CD14-positive monocyte (primary cell): ENCODE measurements at regions not wholly inside any gene's neighbourhood (a gene's known extent, or its start where the extent isn't known, plus 50 kb on each side); places are given as distances from the start of the nearest gene placed in this dataset.

Experiments used
- DNase-seq, 3 donors: peaks; one replicate each; pipeline ENCODE4 v3.0.0-alpha.2; 2011 to 2022
- H2AFZ ChIP-seq: 2 replicates; pipeline ENCODE4 v1.6.0; 2012; ENCODE audit warnings: mild to moderate bottlenecking, low read depth, low read length, inconsistent platforms; ENCODE audit not compliant: insufficient read depth, poor library complexity, severe bottlenecking
- H3K27ac ChIP-seq, 2 donors: 1 replicate in 1 of 2; 2 replicates in 1 of 2; pipeline ENCODE4 v1.5.1; 2012 to 2013; ENCODE audit warnings: low read length in 2 of 2, control low read depth in 1 of 2, inconsistent platforms in 1 of 2, low read depth in 1 of 2, mild to moderate bottlenecking in 1 of 2
- H3K27me3 ChIP-seq, 2 donors: one replicate each; pipeline versions ENCODE4 v1.6.0 to v1.6.1; 2011 to 2013; ENCODE audit warnings: low read length in 2 of 2; ENCODE audit not compliant: control insufficient read depth in 2 of 2, insufficient read depth in 2 of 2
- H3K36me3 ChIP-seq, 2 donors: replicated peaks in 1 of 2; 1 replicate in 1 of 2; 2 replicates in 1 of 2; pipeline versions ENCODE4 v1.5.1 to v1.6.1; 2012 to 2013; ENCODE audit warnings: low read length in 2 of 2, control low read depth in 1 of 2, inconsistent platforms in 1 of 2, mild to moderate bottlenecking in 1 of 2; ENCODE audit not compliant: insufficient read depth in 2 of 2, control insufficient read depth in 1 of 2
- H3K4me1 ChIP-seq, 2 donors: 1 replicate in 1 of 2; 2 replicates in 1 of 2; pipeline versions ENCODE4 v1.5.1 to v1.6.1; 2012 to 2013; ENCODE audit warnings: low read length in 2 of 2, control low read depth in 1 of 2, inconsistent platforms in 1 of 2, mild to moderate bottlenecking in 1 of 2, moderate library complexity in 1 of 2; ENCODE audit not compliant: insufficient read depth in 2 of 2, control insufficient read depth in 1 of 2
- H3K4me2 ChIP-seq: replicated peaks from 2 replicates; pipeline ENCODE3; 2012; ENCODE audit warnings: low read length, moderate library complexity, mild to moderate bottlenecking; ENCODE audit not compliant: poor library complexity, severe bottlenecking; ENCODE audit errors: extremely low read depth
- H3K4me3 ChIP-seq, 3 experiments: fragments of 200-600 bp in 1 of 3; sonication (generic) in 1 of 3; replicated peaks in 1 of 3; 1 replicate in 2 of 3; 2 replicates in 1 of 3; pipeline ENCODE4 v1.5.1; 2011 to 2013; ENCODE audit warnings: low read length in 3 of 3, mild to moderate bottlenecking in 3 of 3, control low read depth in 2 of 3, low read depth in 2 of 3, inconsistent platforms in 1 of 3, moderate library complexity in 1 of 3
- H3K79me2 ChIP-seq: 2 replicates; pipeline ENCODE4 v1.6.0; 2012; ENCODE audit warnings: mild to moderate bottlenecking, control low read depth, inconsistent platforms, low read length, moderate library complexity; ENCODE audit not compliant: insufficient read depth
- H3K9ac ChIP-seq: 2 replicates; pipeline ENCODE4 v1.6.0; 2017; ENCODE audit warnings: low read length, mild to moderate bottlenecking; ENCODE audit not compliant: insufficient read depth, poor library complexity, severe bottlenecking
- H3K9me3 ChIP-seq, 2 donors: replicated peaks in 1 of 2; 1 replicate in 1 of 2; 2 replicates in 1 of 2; pipeline versions ENCODE4 v1.5.1 to v1.6.1; 2012 to 2013; ENCODE audit warnings: low read length in 2 of 2, control low read depth in 1 of 2; ENCODE audit not compliant: control insufficient read depth in 1 of 2, insufficient read depth in 1 of 2
- H4K20me1 ChIP-seq: 2 replicates; pipeline ENCODE4 v1.6.0; 2012; ENCODE audit warnings: mild to moderate bottlenecking, low read length, control low read depth, moderate library complexity; ENCODE audit not compliant: insufficient read depth
- H3K27ac Mint-ChIP-seq, 7 donors: one replicate each; pipeline ENCODE4 v1.8.0; 2020; ENCODE audit warnings: mild to moderate bottlenecking in 7 of 7, mixed read lengths in 7 of 7, moderate library complexity in 6 of 7, inconsistent platforms in 2 of 7
- H3K27me3 Mint-ChIP-seq, 3 donors: one replicate each; pipeline ENCODE4 v1.8.0; 2021 to 2022; ENCODE audit warnings: low read depth in 3 of 3, mild to moderate bottlenecking in 3 of 3, mixed read lengths in 3 of 3, moderate library complexity in 3 of 3, inconsistent platforms in 1 of 3
- H3K36me3 Mint-ChIP-seq, 2 donors: one replicate each; pipeline ENCODE4 v1.8.0; 2020; ENCODE audit warnings: mixed read lengths in 2 of 2, inconsistent platforms in 1 of 2, mild to moderate bottlenecking in 1 of 2
- H3K4me1 Mint-ChIP-seq: one replicate; pipeline ENCODE4 v1.8.0; 2020; ENCODE audit warnings: mild to moderate bottlenecking, mixed read lengths
- H3K4me3 Mint-ChIP-seq, 2 donors: one replicate each; pipeline ENCODE4 v1.8.0; 2020; ENCODE audit warnings: mild to moderate bottlenecking in 2 of 2, mixed read lengths in 2 of 2, moderate library complexity in 1 of 2
- H3K9me3 Mint-ChIP-seq, 7 donors: one replicate each; pipeline ENCODE4 v1.8.0; 2020 to 2022; ENCODE audit warnings: mixed read lengths in 7 of 7, mild to moderate bottlenecking in 6 of 7, moderate library complexity in 6 of 7, inconsistent platforms in 2 of 7
- CTCF ChIP-seq: fragments of 200-600 bp; IDR thresholded peaks from one replicate; pipeline ENCODE4 v1.8.0; 2022; ENCODE audit warnings: antibody characterized with exemption, mild to moderate bottlenecking
- WGBS: methylation state at CpG from one replicate; pipeline ENCODE4 v1.1.5; 2013; ENCODE audit warnings: missing lambda C conversion rate; ENCODE audit not compliant: insufficient coverage; 5-methylcytosine and 5-hydroxymethylcytosine counted together
- intact Hi-C, 2 donors: fragments of 100-400 bp; cut with micrococcal nuclease; formaldehyde crosslinking; loops; one replicate each; pipeline versions ENCODE4 v1.15.0 to v1.15.1; 2023

- no peaks in the 10 kb centered on the region for H4K20me1 ChIP-seq
- Mint-ChIP-seq H3K9me3 (peaks cover 0 to 4% (median 1%) of the 10 kb centered on the region in 7 donors), H3K27me3 (peaks cover 0 to 2% (median 0%) of the 10 kb centered on the region in 3 donors), H3K36me3 (no peaks in the 10 kb centered on the region), H3K4me3 (no peak overlapping the region), H3K27ac (no peak overlapping the region), H3K4me1 (no peaks in the 10 kb centered on the region)
- H3K36me3 ChIP-seq = no peaks in the 10 kb centered on the region
- H3K4me2 ChIP-seq = no peak overlapping the region
- no peaks in the 10 kb centered on the region for H3K9me3 ChIP-seq
- no peak overlapping the region for H3K4me3 ChIP-seq
- intact Hi-C loops = no loop called here
- no peaks in the 10 kb centered on the region for H3K79me2 ChIP-seq
- no peaks in the 10 kb centered on the region for H3K27me3 ChIP-seq
- no peak overlapping the region for H3K9ac ChIP-seq
- no peak overlapping the region for H2AFZ ChIP-seq
- H3K27ac ChIP-seq = no peak overlapping the region
- no peak for TF ChIP-seq CTCF
- DNase-seq = no peak
- WGBS = no CpG with 5 or more reads among the region's 4 CpGs
- no peaks in the 10 kb centered on the region for H3K4me1 ChIP-seq
These were observed 130.5 kb upstream of the MROH9 start for GRCh38 chr1:170804879-170805278.

GRCh38 chr1:170806961-170807360 lies 128.4 kb upstream of the MROH9 start:
- no peak overlapping the region for H2AFZ ChIP-seq
- H3K27me3 Mint-ChIP-seq = peaks cover 0 to 2% (median 0%) of the 10 kb centered on the region in 3 donors

More at GRCh38 chr1:170806961-170807360, 128.4 kb upstream of the MROH9 start:
- H3K4me3 Mint-ChIP-seq = no peak overlapping the region
- Histone ChIP-seq H4K20me1 (no peaks in the 10 kb centered on the region), H3K4me2 (no peak overlapping the region), H3K9ac (no peak overlapping the region), H3K9me3 (peaks cover 0 to 13% of the 10 kb centered on the region in 2 donors), H3K4me1 (no peaks in the 10 kb centered on the region), H3K27ac (no peak overlapping the region), H3K4me3 (no peak overlapping the region), H3K79me2 (no peaks in the 10 kb centered on the region), H3K36me3 (no peaks in the 10 kb centered on the region), H3K27me3 (no peaks in the 10 kb centered on the region)
- no peaks in the 10 kb centered on the region for H3K36me3 Mint-ChIP-seq
- TF ChIP-seq CTCF = no peak
- peak overlapping the region in 1 of 7 donors; percentile 31 for H3K27ac Mint-ChIP-seq
- no peaks in the 10 kb centered on the region for H3K4me1 Mint-ChIP-seq
- 89% methylated on average over 3 of the region's 3 CpGs for WGBS
- intact Hi-C loops = no loop called here
- no peak for DNase-seq
- peaks cover 0 to 13% (median 4%) of the 10 kb centered on the region in 7 donors for H3K9me3 Mint-ChIP-seq
